ENCODE measurements at regions not wholly inside any gene's neighbourhood (a gene's known extent, or its start where the extent isn't known, plus 50 kb on each side); places are given as distances from the start of the nearest gene placed in this dataset.

DNA sequence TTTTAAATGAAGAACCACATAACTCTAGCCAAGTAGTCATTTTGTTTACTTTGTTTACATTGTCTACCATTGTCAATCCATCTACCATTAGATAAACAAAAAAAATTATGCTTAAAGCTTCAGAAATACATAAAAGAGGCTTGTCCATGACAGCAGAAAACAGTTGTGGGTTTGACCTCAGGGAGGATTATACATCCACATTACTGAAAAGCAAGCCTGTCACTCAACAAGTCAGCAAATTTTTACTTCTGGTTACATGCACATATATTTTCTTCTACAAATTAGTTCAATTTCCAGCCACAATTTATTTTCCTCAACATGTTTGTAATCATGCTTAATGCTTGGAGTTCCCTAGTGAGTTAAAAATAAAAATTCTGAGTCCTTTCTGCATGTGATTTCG is 713.3 kb downstream of the COL12A1 start:
- TF ChIP-seq, protein P1, sequence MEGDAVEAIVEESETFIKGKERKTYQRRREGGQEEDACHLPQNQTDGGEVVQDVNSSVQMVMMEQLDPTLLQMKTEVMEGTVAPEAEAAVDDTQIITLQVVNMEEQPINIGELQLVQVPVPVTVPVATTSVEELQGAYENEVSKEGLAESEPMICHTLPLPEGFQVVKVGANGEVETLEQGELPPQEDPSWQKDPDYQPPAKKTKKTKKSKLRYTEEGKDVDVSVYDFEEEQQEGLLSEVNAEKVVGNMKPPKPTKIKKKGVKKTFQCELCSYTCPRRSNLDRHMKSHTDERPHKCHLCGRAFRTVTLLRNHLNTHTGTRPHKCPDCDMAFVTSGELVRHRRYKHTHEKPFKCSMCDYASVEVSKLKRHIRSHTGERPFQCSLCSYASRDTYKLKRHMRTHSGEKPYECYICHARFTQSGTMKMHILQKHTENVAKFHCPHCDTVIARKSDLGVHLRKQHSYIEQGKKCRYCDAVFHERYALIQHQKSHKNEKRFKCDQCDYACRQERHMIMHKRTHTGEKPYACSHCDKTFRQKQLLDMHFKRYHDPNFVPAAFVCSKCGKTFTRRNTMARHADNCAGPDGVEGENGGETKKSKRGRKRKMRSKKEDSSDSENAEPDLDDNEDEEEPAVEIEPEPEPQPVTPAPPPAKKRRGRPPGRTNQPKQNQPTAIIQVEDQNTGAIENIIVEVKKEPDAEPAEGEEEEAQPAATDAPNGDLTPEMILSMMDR (IDR thresholded peaks at IDR 0.05; ENCODE audit: low read depth, low read length, poor library complexity, severe bottlenecking), result no peak
- no peak for TF ChIP-seq EZH2phosphoT487 (IDR thresholded peaks at IDR 0.05; ENCODE audit: borderline replicate concordance, low read length)
